Testis (tissue), 2 donors: ENCODE measurements at regions not wholly inside any gene's neighbourhood (a gene's known extent, or its start where the extent isn't known, plus 50 kb on each side); places are given as distances from the start of the nearest gene placed in this dataset.
A peak's percentile ranks its signal among the peaks of the same experiment; 100 is the strongest.

Experiments used
- DNase-seq: peaks from one replicate; pipeline ENCODE4 v3.0.0-alpha.2; 2019
- H3K27ac ChIP-seq, 2 donors: fragments of 200-600 bp; sonication (generic); one replicate each; pipeline ENCODE4 v1.5.1; 2019
- H3K27me3 ChIP-seq: fragments of 200-600 bp; sonication (generic); one replicate; pipeline ENCODE4 v1.5.1; 2019
- H3K36me3 ChIP-seq: fragments of 200-600 bp; sonication (generic); one replicate; pipeline ENCODE4 v1.5.1; 2017; ENCODE audit warnings: low read depth; ENCODE audit errors: missing control alignments
- H3K4me1 ChIP-seq: fragments of 200-600 bp; sonication (generic); one replicate; pipeline ENCODE4 v1.5.1; 2019
- H3K4me3 ChIP-seq, 2 donors: fragments of 200-600 bp; sonication (generic); one replicate each; pipeline ENCODE4 v1.5.1; 2017 to 2019
- H3K9me3 ChIP-seq: fragments of 200-600 bp; sonication (generic); one replicate; pipeline ENCODE4 v1.5.1; 2017
- POLR2A ChIP-seq: fragments of 450-650 bp; IDR thresholded peaks from one replicate; pipeline ENCODE4 v1.6.1; 2017; ENCODE audit warnings: antibody characterized with exemption, mild to moderate bottlenecking, moderate library complexity
- WGBS, 2 donors: methylation state at CpG; one replicate each; pipeline ENCODE4 v1.1.5; 2018; 5-methylcytosine and 5-hydroxymethylcytosine counted together
- intact Hi-C: fragments of 100-400 bp; cut with DNase I; formaldehyde crosslinking; loops from one replicate; pipeline ENCODE4 v1.15.1; 2023; ENCODE audit warnings: low total_unique reads
- TF ChIP-seq, protein P1 (sequence below), 3 experiments: fragments of 450-650 bp in 2 of 3; fragments of 200-600 bp in 1 of 3; sonication (generic) in 1 of 3; IDR thresholded peaks; one replicate each; pipeline ENCODE4 v1.5.1; 2016 to 2019; ENCODE audit warnings: antibody characterized with exemption in 3 of 3, mild to moderate bottlenecking in 2 of 3, moderate library complexity in 1 of 3

DNA sequence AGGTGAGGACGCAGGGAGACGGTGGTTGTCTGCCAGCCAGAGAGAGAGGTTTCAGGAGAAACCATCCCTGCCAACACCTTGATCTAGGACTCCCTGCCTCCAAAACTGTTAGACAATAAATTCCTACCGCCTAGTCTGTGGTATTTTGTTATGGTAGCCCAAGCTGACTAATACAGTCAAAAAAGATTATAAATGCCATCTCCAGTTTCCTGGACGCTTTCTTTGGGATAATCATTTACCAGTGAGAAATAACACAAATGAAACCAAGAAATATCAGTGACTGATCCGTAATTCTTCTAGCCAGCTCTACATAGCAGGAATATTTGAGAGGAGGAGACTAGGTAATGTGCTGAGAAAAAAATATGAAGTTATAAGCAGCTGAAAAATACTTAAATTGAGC, 707.8 kb upstream of the LMCD1 start:
- Histone ChIP-seq H3K27ac (no peak overlapping the region), H3K36me3 (no peaks in the 10 kb centered on the region), H3K4me3 (no peak overlapping the region), H3K4me1 (no peaks in the 10 kb centered on the region), H3K9me3 (no peaks in the 10 kb centered on the region), H3K27me3 (no peaks in the 10 kb centered on the region)
- no peak for DNase-seq
- 83 to 96% methylated on average over 5 of the region's 5 CpGs for WGBS, 2 donors
- intact Hi-C loops, result no loop called here
- no peak for TF ChIP-seq POLR2A
- TF ChIP-seq, protein P1, sequence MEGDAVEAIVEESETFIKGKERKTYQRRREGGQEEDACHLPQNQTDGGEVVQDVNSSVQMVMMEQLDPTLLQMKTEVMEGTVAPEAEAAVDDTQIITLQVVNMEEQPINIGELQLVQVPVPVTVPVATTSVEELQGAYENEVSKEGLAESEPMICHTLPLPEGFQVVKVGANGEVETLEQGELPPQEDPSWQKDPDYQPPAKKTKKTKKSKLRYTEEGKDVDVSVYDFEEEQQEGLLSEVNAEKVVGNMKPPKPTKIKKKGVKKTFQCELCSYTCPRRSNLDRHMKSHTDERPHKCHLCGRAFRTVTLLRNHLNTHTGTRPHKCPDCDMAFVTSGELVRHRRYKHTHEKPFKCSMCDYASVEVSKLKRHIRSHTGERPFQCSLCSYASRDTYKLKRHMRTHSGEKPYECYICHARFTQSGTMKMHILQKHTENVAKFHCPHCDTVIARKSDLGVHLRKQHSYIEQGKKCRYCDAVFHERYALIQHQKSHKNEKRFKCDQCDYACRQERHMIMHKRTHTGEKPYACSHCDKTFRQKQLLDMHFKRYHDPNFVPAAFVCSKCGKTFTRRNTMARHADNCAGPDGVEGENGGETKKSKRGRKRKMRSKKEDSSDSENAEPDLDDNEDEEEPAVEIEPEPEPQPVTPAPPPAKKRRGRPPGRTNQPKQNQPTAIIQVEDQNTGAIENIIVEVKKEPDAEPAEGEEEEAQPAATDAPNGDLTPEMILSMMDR (IDR thresholded peaks at IDR 0.05), result no peak

DNA sequence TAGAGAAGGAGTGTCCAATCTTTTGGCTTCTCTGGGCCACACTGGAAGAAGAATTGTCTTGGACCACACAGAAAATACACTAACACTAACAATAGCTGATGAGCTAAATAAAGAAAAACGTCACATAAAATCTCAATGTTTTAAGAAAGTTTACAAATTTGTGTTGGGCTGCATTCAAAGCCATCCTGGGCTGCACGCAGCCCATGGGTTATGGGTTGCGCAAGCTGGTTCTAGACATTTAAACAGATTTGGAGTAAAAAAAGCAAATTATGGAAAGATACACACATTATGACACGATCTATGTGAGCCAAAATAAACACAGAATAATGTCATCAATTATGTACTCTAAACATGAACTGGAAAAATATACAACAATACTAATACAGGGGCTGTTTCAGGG, 703.3 kb upstream of the LMCD1 start:
- no peak overlapping the region for H3K4me3 ChIP-seq
- H3K27ac ChIP-seq, result no peak overlapping the region
- H3K4me1 ChIP-seq, result no peaks in the 10 kb centered on the region
- DNase-seq, result no peak
- no peaks in the 10 kb centered on the region for H3K27me3 ChIP-seq
- no peaks in the 10 kb centered on the region for H3K36me3 ChIP-seq
- TF ChIP-seq POLR2A, result no peak
- TF ChIP-seq, protein P1 (IDR thresholded peaks at IDR 0.05), result no peak
- 53% methylated on average over 4 of the region's 4 CpGs for WGBS, 2 donors
- intact Hi-C loops, result no loop called here
- no peaks in the 10 kb centered on the region for H3K9me3 ChIP-seq

DNA sequence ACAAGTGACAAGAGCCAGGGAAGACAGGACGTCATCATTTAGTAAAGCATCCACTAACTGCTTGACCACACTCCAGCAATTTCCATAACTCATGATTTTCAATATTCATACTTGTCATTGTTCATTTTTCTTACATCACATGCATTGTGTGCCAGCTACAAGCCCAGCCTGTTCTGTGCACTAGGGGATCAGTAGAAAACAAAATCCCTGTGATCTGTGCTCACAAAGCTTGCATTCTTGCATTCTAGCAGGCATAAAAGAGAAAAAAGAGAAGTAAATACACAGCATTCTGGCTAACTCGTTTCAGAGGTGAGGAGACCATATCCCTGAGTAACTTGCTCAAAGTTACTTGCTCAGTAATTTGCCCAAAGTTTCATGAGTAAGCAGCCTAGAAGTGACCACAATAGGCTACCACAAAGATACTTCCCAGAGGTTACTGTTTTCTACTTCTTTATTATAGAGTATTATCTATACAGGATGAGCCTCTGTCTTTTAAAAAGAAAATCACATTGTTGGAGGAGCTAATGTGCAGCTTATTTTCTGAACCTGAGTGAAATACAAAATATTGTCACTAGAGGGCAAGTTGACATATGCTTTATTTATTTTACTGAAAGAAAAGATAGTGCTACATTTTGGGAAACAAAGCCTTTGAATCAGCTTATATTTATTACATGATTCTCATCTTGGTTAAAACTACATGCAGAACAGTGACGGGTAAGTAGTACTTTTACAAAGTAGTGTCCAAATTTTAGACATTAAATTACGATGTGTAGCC, 701.4 kb upstream of the LMCD1 start:
- WGBS, 2 donors, result 63% methylated on average over 4 of the region's 4 CpGs
- intact Hi-C loops, result no loop called here
- no peaks in the 10 kb centered on the region for H3K36me3 ChIP-seq
- H3K9me3 ChIP-seq, result no peaks in the 10 kb centered on the region
- no peaks in the 10 kb centered on the region for H3K27me3 ChIP-seq
- H3K4me1 ChIP-seq, result no peaks in the 10 kb centered on the region
- H3K27ac ChIP-seq, result no peak overlapping the region
- no peak overlapping the region for H3K4me3 ChIP-seq
- TF ChIP-seq, protein P1 (IDR thresholded peaks at IDR 0.05), result peak; percentile 13 to 29 (median 22)
- TF ChIP-seq POLR2A, result no peak
- no peak for DNase-seq

DNA sequence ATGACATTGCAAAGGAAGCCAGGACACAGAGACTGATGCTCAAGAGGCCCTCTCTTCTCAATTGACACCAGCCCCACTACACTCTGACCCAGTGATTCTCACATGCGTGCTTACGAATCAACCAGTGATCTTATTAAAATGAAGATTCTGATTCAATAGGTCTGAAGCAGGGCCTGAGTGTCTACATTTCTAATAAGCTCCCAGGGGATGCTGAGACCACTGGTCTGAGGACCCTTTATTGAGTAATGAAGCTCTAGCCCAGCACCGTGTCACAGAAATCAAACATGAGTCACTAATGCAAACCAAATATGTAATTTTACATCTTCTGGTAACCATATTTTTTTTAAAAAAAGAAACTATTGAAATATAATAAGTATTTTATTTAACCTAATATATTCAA, 689.1 kb upstream of the LMCD1 start:
- no peak for DNase-seq
- TF ChIP-seq POLR2A, result no peak
- TF ChIP-seq, protein P1 (IDR thresholded peaks at IDR 0.05), result no peak
- intact Hi-C loops, result no loop called here
- H3K9me3 ChIP-seq, result no peaks in the 10 kb centered on the region
- H3K27me3 ChIP-seq, result no peaks in the 10 kb centered on the region
- WGBS, 2 donors, result 89 to 98% methylated on average over 3 of the region's 3 CpGs
- no peak overlapping the region for H3K4me3 ChIP-seq
- no peak overlapping the region for H3K27ac ChIP-seq
- H3K36me3 ChIP-seq, result no peaks in the 10 kb centered on the region
- H3K4me1 ChIP-seq, result no peaks in the 10 kb centered on the region

DNA sequence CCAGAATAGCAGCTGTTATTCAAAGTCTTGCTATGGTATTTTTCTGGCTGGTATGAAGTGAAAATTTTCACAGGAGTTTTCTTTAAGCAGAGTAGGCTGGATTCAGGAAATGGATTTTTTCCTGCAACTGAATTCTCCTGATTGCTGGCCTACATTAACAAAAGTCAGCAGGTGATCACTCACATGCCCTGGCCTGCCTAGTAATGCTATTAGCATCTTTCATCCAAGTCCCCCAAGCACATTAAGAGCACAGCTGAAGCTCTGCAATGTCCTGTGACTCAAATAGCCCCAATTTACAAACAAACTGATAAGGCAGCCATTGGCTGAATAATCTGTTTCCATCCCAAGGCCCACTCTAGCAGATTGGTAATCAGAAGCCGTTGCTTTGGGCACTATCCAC, 688.3 kb upstream of the LMCD1 start:
- no peak for DNase-seq
- Histone ChIP-seq H3K27me3 (no peaks in the 10 kb centered on the region), H3K27ac (no peak overlapping the region)

More for the DNA sequence above, 688.3 kb upstream of the LMCD1 start:
- intact Hi-C loops, result no loop called here
- H3K4me3 ChIP-seq, result no peak overlapping the region
- no peak for TF ChIP-seq POLR2A
- TF ChIP-seq, protein P1 (IDR thresholded peaks at IDR 0.05), result no peak
- no peaks in the 10 kb centered on the region for H3K4me1 ChIP-seq
- H3K36me3 ChIP-seq, result no peaks in the 10 kb centered on the region
- H3K9me3 ChIP-seq, result no peaks in the 10 kb centered on the region
- 52 to 71% methylated on average over 1 of the region's 1 CpG for WGBS, 2 donors
